ENCODE measurements at regions not wholly inside any gene's neighbourhood (a gene's known extent, or its start where the extent isn't known, plus 50 kb on each side); places are given as distances from the start of the nearest gene placed in this dataset.

- H3K36me3 ChIP-seq: no peaks in the 10 kb centered on the region
- H3K9me3 ChIP-seq (replicated peaks): no peaks in the 10 kb centered on the region
- peaks cover 9% of the 10 kb centered on the region for H3K4me1 ChIP-seq (replicated peaks)
- DNase-seq (ENCODE audit: low read depth in 1 of 2, low spot score in 2 of 2): no peak
- H3K27ac ChIP-seq: no peak overlapping the region
- no peaks in the 10 kb centered on the region for H3K27me3 ChIP-seq (replicated peaks)
- H3K4me3 ChIP-seq: no peak overlapping the region
Observed at GRCh38 chr5:159411115-159411514, 80.8 kb upstream of the IL12B start.

- Histone ChIP-seq H3K9me3 (replicated peaks) (no peaks in the 10 kb centered on the region), H3K27me3 (replicated peaks) (no peaks in the 10 kb centered on the region), H3K4me3 (no peak overlapping the region), H3K4me1 (replicated peaks) (peaks cover 9% of the 10 kb centered on the region), H3K27ac (no peak overlapping the region), H3K36me3 (no peaks in the 10 kb centered on the region)
- DNase-seq (ENCODE audit: low read depth in 1 of 2, low spot score in 2 of 2): no peak
Observed at GRCh38 chr5:159412284-159413046, 82.2 kb upstream of the IL12B start.

- H3K4me1 ChIP-seq (replicated peaks): peaks cover 9% of the 10 kb centered on the region
- H3K36me3 ChIP-seq: no peaks in the 10 kb centered on the region
- H3K27me3 ChIP-seq (replicated peaks): no peaks in the 10 kb centered on the region
- no peak overlapping the region for H3K27ac ChIP-seq
- H3K9me3 ChIP-seq (replicated peaks): no peaks in the 10 kb centered on the region
- DNase-seq (ENCODE audit: low read depth in 1 of 2, low spot score in 2 of 2): no peak
- no peak overlapping the region for H3K4me3 ChIP-seq
Observed at GRCh38 chr5:159414021-159414420, 83.7 kb upstream of the IL12B start.

- H3K4me3 ChIP-seq: no peak overlapping the region
- no peaks in the 10 kb centered on the region for H3K27me3 ChIP-seq (replicated peaks)
- H3K36me3 ChIP-seq: no peaks in the 10 kb centered on the region
- no peak overlapping the region for H3K27ac ChIP-seq
- peaks cover 6% of the 10 kb centered on the region for H3K4me1 ChIP-seq (replicated peaks)
- DNase-seq (ENCODE audit: low read depth in 1 of 2, low spot score in 2 of 2): no peak
- H3K9me3 ChIP-seq (replicated peaks): no peaks in the 10 kb centered on the region
Observed at GRCh38 chr5:159415301-159415937, 85.1 kb upstream of the IL12B start.

- H3K27ac ChIP-seq: no peak overlapping the region
- DNase-seq (ENCODE audit: low read depth in 1 of 2, low spot score in 2 of 2): no peak
- H3K27me3 ChIP-seq (replicated peaks): no peaks in the 10 kb centered on the region
- no peaks in the 10 kb centered on the region for H3K36me3 ChIP-seq
- no peak overlapping the region for H3K4me3 ChIP-seq
- H3K4me1 ChIP-seq (replicated peaks): no peaks in the 10 kb centered on the region
- no peaks in the 10 kb centered on the region for H3K9me3 ChIP-seq (replicated peaks)
Observed at GRCh38 chr5:159416438-159416837, 86.2 kb upstream of the IL12B start.

- H3K36me3 ChIP-seq: no peaks in the 10 kb centered on the region
- DNase-seq (ENCODE audit: low read depth in 1 of 2, low spot score in 2 of 2): no peak
- no peaks in the 10 kb centered on the region for H3K4me1 ChIP-seq (replicated peaks)
- no peaks in the 10 kb centered on the region for H3K9me3 ChIP-seq (replicated peaks)
- H3K27me3 ChIP-seq (replicated peaks): no peaks in the 10 kb centered on the region
- H3K4me3 ChIP-seq: no peak overlapping the region
- H3K27ac ChIP-seq: no peak overlapping the region
Observed at GRCh38 chr5:159417170-159417569, 86.9 kb upstream of the IL12B start.

GRCh38 chr5:159419576-159419975, 89.3 kb upstream of the IL12B start:
- Histone ChIP-seq H3K4me3 (no peak overlapping the region), H3K36me3 (no peaks in the 10 kb centered on the region), H3K4me1 (replicated peaks) (no peaks in the 10 kb centered on the region), H3K27ac (no peak overlapping the region), H3K9me3 (replicated peaks) (no peaks in the 10 kb centered on the region), H3K27me3 (replicated peaks) (no peaks in the 10 kb centered on the region)
- no peak for DNase-seq (ENCODE audit: low read depth in 1 of 2, low spot score in 2 of 2)

- no peaks in the 10 kb centered on the region for H3K36me3 ChIP-seq
- no peaks in the 10 kb centered on the region for H3K27me3 ChIP-seq (replicated peaks)
- no peaks in the 10 kb centered on the region for H3K9me3 ChIP-seq (replicated peaks)
- no peak for DNase-seq (ENCODE audit: low read depth in 1 of 2, low spot score in 2 of 2)
- no peaks in the 10 kb centered on the region for H3K4me1 ChIP-seq (replicated peaks)
- no peak overlapping the region for H3K4me3 ChIP-seq
- H3K27ac ChIP-seq: no peak overlapping the region
Observed at GRCh38 chr5:159420940-159421339, 90.7 kb upstream of the IL12B start.

GRCh38 chr5:159422361-159422760, 92.1 kb upstream of the IL12B start:
- Histone ChIP-seq H3K36me3 (no peaks in the 10 kb centered on the region), H3K4me3 (no peak overlapping the region), H3K27me3 (replicated peaks) (no peaks in the 10 kb centered on the region), H3K4me1 (replicated peaks) (no peaks in the 10 kb centered on the region), H3K27ac (no peak overlapping the region), H3K9me3 (replicated peaks) (no peaks in the 10 kb centered on the region)
- DNase-seq (ENCODE audit: low read depth in 1 of 2, low spot score in 2 of 2): no peak

- no peaks in the 10 kb centered on the region for H3K36me3 ChIP-seq
- no peaks in the 10 kb centered on the region for H3K27me3 ChIP-seq (replicated peaks)
- no peak overlapping the region for H3K4me3 ChIP-seq
- no peak overlapping the region for H3K27ac ChIP-seq
- DNase-seq (ENCODE audit: low read depth in 1 of 2, low spot score in 2 of 2): no peak
- H3K4me1 ChIP-seq (replicated peaks): no peaks in the 10 kb centered on the region
- no peaks in the 10 kb centered on the region for H3K9me3 ChIP-seq (replicated peaks)
Observed at GRCh38 chr5:159422910-159423309, 92.6 kb upstream of the IL12B start.

GRCh38 chr5:159424123-159424522, 93.8 kb upstream of the IL12B start:
- Histone ChIP-seq H3K9me3 (replicated peaks) (no peaks in the 10 kb centered on the region), H3K36me3 (no peaks in the 10 kb centered on the region), H3K4me1 (replicated peaks) (no peaks in the 10 kb centered on the region), H3K27me3 (replicated peaks) (no peaks in the 10 kb centered on the region), H3K4me3 (no peak overlapping the region), H3K27ac (no peak overlapping the region)
- no peak for DNase-seq (ENCODE audit: low read depth in 1 of 2, low spot score in 2 of 2)

- Histone ChIP-seq H3K4me3 (no peak overlapping the region), H3K9me3 (replicated peaks) (no peaks in the 10 kb centered on the region), H3K27me3 (replicated peaks) (no peaks in the 10 kb centered on the region), H3K27ac (no peak overlapping the region), H3K4me1 (replicated peaks) (peaks cover 8% of the 10 kb centered on the region), H3K36me3 (no peaks in the 10 kb centered on the region)
- DNase-seq (ENCODE audit: low read depth in 1 of 2, low spot score in 2 of 2): no peak
Observed at GRCh38 chr5:159426694-159427093, 96.4 kb upstream of the IL12B start.

GRCh38 chr5:159427180-159428012, 97.1 kb upstream of the IL12B start:
- H3K9me3 ChIP-seq (replicated peaks): no peaks in the 10 kb centered on the region
- H3K4me1 ChIP-seq (replicated peaks): peaks cover 8% of the 10 kb centered on the region
- H3K36me3 ChIP-seq: no peaks in the 10 kb centered on the region
- no peak for DNase-seq (ENCODE audit: low read depth in 1 of 2, low spot score in 2 of 2)
- H3K4me3 ChIP-seq: no peak overlapping the region
- H3K27me3 ChIP-seq (replicated peaks): no peaks in the 10 kb centered on the region
- H3K27ac ChIP-seq: no peak overlapping the region

Measured in SJSA1 (cell line).